NCI-H510A treated with DMSO at 0.1 percent for 48 hours (cell line): ENCODE measurements at regions not wholly inside any gene's neighbourhood (a gene's known extent, or its start where the extent isn't known, plus 50 kb on each side); places are given as distances from the start of the nearest gene placed in this dataset.

ENCODE experiments used
- DNase-seq: peaks from one replicate; lab custom pipeline; 2025; lab: John Stamatoyannopoulos, UW

DNA sequence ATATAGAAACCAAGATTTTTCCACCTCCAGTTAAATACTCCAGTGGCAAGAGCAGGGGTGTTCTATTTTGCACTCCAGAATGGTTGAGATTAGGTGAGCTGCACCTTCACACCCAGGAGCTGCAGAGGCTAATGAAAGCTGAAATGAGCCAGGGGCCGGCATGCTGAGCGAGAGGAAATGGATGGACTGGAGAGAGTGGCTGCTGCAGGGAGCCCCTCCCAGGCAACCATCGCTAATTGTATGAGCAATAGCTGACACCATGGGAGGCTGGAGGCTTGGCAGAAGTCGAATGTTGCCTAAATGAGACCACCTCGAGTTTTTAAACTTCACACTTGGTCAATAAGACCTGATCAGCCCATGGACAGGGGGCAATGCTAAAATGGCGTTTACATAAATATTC, 301.8 kb upstream of the TMPO start:
- DNase-seq, result no peak

DNA sequence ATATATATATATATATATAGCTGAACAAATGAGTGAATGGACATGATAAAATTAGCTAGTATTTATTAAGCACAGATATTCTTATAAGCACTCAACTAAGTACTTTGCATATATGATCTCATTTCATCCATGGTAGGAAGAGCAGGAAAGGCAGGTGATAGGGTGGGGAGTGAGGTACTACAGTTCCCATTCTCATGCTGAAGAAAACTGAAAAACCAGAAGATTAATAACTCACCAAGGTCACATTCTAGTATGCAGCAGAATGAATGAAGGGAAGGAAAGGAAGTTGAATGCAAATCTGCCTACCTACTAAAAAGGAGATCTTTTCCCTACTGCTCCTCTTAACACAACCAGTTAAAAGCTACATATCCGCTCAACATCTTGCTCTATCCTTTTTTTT, 298.1 kb upstream of the TMPO start:
- no peak for DNase-seq

DNA sequence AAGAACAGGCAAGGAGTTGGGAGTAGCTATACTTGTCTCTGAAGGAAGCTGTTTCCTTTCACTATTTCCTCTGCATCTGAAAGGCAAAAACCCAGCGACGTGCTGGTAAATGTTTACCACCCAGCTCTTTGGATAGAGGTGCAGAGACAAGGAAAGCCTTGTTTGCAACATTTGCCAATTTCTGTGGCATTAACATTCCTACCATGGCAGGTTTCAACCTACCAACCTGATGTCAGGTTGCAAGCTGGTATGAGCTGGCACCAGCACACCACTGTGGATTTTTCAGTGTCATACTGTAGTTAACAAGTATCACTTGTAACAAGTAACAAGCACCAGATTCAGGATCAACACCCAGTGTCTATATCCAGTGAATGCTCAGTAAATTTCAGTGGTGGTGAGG, 294.8 kb upstream of the TMPO start:
- no peak for DNase-seq

DNA sequence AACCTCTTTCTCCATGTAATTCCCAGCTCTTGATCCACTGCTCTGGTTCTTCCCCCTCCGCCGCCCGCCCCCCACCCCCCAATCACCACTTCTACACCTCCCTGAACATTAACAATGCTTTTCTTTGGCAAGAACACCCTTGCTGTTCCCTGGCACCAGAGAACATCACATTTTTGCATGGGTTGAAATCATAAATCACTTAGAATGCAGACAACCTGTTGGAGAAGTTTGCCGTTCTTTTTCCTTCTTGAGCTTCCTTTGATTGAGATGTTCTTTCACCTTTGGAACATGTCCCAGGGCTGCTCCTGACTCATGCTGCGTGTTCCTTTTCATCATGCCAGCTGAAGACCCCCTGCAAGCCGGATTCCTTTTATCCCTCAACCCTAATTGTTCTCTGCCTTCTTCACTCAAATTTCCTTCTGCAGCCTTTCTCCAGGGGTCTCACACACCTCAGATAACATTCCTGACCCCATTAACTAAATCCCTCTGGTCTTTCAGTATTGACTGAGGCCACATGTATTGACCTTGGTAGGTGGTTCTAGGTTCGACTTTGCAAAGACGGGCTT, 294.1 kb upstream of the TMPO start:
- no peak for DNase-seq

DNA sequence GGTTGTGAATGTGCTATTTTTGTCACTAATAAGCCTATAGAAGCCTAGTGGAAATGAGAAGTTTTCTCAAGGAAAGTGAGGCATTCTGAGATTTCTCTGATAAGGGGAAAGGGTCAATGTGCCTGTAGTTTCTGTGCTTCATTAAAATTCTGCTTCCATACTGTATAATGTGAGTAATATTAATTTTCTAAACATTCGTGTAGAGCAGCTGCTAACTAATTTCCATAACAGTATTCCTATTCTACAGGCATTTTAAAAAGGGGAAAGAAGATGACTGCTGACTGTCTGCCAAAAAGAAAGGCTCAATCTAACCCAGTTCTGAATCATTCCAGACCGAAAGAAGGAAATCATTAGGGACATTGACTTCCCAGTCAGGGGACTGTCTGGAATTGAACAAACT, 293.3 kb upstream of the TMPO start:
- no peak for DNase-seq

DNA sequence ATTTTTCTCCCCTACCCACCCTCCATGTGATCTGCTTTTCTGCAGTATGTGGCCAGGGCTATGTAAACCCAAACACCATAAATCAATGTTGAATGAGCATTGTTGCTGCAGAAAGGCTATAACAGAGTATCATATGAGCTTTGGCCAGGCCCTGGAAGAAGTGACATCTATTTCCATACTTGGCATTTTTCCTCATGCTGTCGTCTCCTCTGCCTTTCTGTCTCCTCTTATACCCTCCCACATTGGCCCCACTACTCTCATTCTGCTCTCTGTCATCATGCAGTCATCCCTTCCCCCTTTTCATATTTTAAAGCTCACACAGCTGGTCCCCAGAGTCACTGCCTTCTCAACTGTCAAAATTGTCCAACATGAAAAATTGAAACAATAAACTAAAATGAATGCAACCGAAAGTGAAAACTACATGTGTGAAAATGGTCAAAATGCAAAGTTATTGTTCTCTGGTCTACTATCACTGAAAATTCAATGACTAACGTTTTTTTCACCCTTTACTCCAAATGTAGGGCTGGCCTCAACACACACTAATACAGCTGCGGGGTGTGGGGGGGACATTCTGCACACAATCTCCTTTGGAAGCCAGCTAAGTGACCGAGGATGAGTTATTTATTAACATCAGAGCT, 290.7 kb upstream of the TMPO start:
- DNase-seq, result no peak

DNA sequence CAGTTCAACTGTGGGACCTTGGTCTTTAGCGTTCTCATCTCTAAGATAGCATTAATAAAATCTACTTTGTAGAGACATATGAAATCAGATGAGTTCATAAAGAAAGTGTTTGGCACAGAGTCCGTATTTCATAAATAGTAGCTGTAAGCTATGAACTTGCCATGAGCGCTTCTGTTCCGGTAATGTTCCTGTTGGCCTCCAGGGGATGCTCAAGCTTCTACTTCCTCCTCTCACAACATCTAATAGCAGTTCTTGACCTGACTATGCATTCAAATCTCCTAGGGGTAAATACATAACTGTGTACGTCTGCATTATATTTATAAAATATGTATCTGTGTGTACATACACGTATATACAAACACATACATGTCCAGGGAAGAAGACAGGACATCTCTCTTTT, 288.2 kb upstream of the TMPO start:
- DNase-seq, result no peak

DNA sequence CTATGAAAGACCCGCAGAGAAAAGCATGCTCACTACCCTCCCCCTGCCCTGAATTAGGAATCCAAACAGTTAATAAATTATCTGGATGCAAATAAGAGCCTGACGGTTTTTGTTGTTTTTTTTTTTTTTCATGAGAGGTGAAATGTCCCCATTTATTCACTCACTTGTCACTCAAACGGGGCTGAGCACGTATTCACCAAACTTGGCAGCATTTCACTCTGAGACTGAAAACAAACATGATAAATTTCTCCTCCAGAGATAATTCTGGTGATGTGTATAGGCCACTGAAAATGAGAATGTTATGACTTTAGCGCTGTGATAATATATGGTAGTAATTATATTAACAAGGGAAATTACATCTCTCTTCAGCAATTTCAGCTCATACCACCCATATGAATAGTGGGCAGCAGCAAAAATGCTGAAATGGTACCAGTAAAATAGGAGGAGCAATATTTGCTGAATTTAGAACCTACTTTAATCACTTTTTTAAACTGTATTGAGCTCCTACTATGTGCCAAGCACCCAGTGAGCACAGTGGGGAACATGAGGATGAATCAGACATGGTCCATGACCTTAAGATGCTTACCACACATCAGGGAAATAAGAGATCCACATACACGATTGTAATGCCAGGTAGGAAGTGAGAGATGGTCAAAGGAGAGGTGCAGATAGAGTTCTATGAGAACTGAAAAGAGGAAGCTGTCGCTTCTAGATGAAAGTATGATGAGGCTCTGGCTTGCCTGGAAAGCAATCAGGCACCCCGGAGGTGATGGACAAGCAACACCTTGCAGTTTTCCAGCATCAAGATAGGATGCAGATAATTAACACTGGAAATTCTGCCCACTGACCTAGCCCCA, 286.5 kb upstream of the TMPO start:
- DNase-seq, result no peak

DNA sequence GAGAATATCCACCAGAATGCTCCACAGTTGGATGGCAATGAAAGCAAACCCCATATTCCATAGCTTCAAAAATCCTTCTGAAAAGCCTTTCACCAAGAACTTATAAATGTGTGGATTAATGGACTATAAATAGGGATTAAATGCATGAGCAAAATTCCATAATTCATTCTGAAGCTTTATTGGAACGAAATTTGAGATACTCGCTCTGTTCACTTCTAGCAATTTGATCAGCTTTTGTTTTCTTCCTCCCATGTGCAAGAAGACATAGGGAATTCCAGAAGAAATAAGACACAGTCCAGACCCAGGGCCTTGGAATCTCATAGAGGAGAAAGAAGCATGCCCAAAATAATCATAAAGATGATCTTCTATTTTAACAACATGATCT, 285.9 kb upstream of the TMPO start:
- no peak for DNase-seq

DNA sequence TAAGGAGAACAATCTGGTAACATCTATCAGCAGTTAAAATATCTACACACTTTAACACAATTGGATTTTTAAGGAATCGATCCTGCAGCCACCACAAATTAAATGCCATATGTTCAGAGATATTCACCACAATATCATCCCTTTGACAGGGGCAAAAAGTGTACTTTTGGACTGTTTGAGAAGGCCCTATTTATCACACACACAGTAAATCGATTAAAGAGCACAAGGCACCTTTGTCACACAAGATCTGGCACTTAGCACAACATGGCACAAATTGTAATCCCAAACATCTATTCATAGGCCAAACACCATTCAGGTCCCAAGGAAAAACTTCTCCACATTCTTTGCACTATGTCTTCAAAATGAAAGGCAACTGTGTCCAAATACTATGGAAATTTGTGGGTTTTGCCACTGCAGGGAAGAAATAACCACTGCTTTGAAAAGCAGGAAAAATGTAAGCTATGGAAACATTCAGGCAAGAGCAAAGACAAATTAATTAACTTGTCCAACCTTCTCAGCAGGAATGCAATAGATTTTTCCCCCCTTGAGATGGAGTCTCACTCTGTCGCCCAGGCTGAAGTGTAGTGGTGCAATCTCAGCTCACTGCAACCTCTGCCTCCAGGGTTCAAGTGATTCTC, 282.5 kb upstream of the TMPO start:
- DNase-seq, result no peak

DNA sequence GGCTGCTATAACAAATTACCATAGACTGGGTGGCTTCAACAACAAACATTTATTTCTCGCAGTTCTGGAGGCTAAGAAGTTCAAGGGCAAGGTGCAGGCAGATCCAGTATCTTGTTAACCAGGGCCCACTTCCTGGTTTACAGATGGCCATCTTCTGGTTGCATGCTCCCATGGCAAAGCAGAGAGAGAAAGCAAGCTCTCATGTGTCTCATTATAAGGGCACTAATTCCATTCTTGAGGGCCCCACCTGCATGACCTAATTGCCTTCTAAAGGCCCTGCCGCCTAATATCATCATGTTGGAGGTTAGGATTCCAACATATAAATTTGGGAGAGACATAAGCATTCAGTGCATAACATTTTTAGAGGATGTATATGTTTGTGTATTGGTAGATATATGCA, 280.1 kb upstream of the TMPO start:
- DNase-seq, result no peak

DNA sequence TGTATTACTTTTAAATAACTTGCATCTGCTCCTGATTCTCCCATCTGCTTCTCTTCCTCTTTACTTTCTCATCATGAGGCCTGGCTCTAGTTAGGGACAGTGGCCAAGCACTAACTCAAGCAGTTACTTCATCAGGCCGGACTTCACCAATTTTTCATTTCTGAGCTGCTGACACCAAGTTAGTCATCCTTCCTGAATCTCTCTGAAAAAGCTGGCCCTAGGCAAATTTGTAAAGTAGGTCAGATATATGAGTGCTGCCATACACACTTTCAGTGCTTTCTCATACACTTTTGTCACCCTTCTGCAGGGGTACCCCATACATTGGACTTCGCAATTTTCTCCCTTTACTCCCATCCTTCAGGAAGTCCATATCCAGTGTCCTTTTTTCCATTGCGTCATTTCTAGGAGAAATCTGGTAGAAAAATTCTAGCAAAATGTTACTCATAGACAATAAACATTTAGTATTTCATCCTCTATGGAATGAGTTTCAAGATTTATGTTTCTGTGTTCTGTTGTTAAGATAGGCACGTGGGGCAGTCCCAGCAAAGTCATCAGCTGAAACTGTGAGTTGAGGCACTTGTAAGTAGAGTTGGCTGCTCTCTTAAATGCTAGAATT, 276.8 kb upstream of the TMPO start:
- DNase-seq, result no peak

DNA sequence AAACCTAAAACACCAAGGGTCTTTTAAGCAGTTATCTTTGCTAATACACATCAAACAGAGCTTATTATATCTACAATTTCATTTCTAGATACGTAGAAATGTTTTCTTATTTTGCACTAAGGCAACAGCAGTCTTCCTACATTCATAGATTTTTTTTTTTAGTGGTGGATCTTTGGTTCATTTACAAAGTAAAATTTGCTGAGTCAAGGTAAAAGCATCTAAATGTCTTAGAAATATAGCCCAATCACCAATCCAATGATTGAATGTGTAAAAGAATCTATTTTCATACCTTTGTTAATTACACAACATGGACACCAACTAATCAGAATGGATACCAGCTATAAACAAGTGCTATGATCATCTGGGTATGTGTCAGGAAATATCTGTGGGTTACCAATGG, 272.2 kb upstream of the TMPO start:
- no peak for DNase-seq

DNA sequence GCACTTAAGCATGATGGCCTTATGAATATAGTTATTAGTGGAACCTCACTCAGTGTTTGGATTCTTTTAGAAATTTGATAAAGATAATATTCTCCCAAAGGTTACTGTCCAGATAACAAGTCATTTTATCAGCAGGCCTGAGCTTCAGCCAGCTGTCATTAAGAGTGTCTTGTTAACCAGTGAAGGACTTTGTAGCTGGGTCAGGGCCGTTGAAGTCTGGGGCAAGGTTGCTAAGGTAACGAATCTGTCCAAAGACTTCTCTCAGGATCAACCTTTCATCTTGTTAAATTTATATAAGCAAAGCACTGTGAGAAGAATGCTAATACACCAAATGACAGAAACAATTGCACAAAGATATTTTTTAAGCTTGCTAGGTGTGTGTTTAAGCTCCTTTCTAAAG, 271.3 kb upstream of the TMPO start:
- DNase-seq, result no peak

DNA sequence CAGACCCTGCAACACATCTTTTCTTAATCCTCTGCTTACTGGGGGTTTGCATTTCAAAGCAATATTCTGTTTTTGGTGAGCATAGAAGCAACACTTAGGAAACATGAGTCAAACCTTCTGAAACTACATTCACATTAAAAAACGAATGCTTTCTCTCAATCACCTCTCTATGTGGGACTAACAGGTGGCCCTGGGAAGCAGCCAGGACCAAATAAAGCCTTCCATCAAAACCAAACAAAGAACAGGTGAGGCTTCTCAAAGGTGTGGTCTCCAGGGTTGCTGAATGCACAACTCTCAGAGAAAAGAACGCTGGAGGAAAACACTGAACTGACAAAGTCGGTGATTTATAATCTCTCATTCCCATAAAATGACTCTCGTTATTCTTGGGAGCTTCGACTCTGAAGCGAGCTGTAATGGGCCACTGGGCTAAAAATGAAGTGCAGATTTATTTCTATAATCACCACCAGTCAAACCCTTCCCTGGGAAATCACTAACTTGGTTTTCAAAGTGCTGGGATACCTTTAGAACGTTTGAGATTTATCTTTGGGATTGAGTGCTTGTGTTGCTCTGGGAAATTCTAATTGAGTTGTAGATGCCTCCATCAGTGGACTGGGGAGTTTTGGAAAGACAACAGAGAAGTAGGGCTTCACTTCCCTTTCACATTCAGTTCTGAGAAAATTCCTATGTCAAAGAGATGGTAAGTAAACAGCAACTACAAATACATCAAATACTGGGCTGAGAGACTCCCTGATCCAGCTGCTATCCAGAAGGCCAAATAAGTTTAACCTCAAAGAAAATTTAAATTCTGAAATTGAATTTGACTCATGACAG, 262.0 kb upstream of the TMPO start:
- peak; percentile 84 for DNase-seq

DNA sequence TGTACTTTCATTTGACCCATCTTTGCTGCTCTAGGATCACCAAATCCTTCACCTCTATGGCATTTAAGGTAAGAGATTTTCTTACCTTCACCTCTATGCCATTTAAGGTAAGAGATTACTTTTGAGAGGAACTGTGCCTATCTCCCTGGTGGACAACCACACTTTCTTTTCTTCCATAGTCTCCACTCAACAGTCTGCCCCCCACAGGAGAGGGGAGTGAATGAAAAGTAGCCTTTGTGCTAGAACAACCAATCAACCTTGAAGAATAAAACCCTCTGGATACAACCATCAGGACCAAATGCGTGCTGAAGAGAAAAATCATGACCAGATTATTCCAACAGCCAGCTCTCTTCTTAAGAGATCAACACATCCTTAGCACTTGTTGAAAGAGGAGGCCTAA, 258.6 kb upstream of the TMPO start:
- DNase-seq, result no peak

DNA sequence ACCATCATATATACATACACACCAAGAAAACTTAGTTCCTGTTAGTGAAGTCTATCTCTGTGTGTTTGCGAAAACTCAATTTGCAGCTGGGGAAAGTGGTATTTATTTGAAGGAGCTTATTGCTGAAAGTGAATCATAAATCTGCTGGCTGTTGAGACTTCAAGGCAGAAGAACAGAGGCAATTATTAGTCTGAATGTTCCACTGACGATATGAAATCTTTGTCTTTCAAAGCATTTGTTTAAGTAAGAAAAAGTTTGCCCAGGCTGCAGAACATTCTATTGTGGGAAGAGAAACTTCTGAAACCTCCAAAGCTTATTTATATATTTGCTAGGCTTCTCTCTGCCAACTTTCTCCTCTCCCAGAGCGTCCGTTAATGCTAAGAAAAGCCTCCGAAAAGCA, 255.7 kb upstream of the TMPO start:
- DNase-seq, result no peak

DNA sequence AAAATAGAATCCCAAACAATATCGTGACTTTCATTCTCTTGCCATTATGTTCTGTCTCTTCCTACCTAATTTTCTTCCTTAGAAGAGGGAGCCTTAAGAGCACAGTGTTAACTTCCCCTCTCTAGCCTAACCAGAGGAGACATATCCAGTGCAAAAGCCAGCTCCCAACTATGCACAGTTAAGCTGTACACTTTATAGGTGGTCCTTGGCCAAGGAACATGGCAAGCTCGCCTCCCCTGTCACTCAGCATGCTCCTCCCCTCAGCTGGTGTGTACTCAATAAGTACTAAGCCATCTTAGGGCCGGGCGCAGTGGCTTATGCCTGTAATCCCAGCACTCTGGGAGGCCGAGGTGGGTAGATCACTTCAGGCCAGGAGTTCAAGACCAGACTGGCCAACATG, 255.1 kb upstream of the TMPO start:
- DNase-seq, result no peak

DNA sequence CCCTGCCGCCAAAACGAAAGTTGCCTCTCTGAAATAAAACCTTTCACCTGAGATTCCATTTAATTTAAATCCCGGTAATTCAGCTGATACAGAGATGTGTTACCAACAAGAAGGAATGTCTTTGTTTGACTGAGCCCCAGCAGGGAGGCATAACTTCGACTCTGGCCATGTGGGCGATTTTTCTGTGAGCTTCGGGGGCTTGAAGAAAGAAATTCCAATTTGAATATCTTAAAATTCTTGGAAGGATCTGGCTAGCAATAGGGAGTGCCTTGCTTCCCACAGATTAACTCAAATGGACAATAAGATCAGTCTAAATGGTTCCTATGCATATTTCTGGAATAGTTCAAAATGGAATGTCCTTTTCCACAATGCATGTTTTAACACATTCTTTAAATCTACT, 252.5 kb upstream of the TMPO start:
- no peak for DNase-seq

DNA sequence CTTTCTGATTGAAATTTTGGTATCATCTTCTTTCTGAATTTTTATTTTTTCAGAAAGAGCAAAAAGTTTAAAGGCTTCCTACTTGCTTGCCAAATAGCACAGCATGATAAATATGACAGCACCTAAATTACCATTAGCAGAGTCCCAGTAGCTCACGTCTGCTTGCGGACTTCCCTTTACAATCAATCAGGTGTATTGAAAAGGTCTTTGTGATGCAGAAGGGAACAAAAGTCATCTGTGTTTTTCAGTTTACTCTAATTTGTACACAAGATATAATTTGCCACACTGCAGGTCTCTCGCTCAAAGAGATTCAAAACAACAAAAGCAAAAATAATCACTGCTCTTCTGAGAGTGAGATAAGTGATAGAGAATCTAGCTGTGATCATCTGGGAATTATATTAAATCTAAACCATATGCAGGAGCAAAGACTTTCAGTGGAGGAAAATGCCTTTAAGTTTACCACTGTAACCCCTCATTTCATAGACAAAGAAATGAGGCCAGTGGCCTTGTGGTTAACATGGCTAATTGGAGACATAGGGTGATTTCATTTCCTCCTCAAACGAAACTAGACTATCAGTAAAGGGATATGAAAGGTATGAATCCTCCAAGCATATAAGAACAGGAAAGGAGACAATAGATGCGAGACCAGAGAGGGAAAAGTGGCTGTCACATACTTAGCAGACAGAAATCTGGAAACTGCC, 240.8 kb upstream of the TMPO start:
- DNase-seq, result no peak

DNA sequence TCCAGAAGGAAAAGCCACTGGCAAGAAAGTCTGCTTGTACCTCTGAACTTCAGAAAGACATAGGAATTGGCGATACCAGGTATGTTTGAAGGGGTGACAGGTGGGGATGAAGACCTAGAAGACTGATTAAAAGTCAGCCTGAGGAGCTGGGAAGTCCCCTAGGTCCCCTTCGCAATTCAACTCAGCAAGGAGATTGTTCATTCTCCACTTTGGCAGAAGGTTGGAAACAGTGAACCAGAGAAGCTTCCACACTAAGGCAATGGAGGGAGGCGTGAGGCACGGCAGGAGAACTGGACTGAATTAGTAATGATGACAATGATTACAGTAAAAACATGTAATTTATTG, 240.3 kb upstream of the TMPO start:
- no peak for DNase-seq
